ENCODE measurements at regions not wholly inside any gene's neighbourhood (a gene's known extent, or its start where the extent isn't known, plus 50 kb on each side); places are given as distances from the start of the nearest gene placed in this dataset.

DNA sequence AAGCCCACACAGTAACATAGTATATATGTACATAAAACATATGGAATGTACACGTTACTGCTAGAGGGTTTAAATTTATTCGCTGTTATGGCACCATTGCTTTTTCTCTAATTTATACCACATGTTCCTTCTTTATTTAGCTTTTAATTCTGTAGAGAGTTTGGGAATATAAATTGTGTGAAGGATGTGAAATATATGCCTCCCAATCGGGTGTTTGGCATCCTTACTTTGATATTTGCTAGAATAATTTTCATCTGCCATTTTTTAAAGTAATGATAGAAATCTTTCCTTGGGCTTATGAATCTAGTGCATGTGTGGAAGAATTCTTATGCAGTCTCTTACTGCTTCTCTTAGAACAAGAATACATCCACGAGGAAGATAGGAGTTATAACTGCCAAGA is 509.8 kb upstream of the RAG2 start:
- no peak for TF ChIP-seq CTCF (conservative IDR thresholded peaks at IDR 0.05; ENCODE audit: low read length)
- TF ChIP-seq EZH2phosphoT487 (IDR thresholded peaks at IDR 0.05; ENCODE audit: borderline replicate concordance, low read depth, low read length): no peak

Data from OCI-LY7 (cell line).